GM19240 (cell line): ENCODE measurements at regions not wholly inside any gene's neighbourhood (a gene's known extent, or its start where the extent isn't known, plus 50 kb on each side); places are given as distances from the start of the nearest gene placed in this dataset.

ENCODE experiments used
- DNase-seq: peaks from one replicate; pipeline ENCODE4 v3.0.0; 2011; ENCODE audit warnings: low spot score; ENCODE audit not compliant: insufficient read length

GRCh38 chr1:221069178-221069903, 190.1 kb downstream of the HLX start:
- peak; percentile 19 for DNase-seq

- no peak for DNase-seq
These were observed 190.7 kb downstream of the HLX start for GRCh38 chr1:221069986-221070385.

- DNase-seq: no peak
These were observed 192.5 kb downstream of the HLX start for GRCh38 chr1:221071777-221072176.

- no peak for DNase-seq
These were observed 193.0 kb downstream of the HLX start for GRCh38 chr1:221072214-221072613.

- no peak for DNase-seq
These were observed 195.1 kb downstream of the HLX start for GRCh38 chr1:221074332-221074731.

GRCh38 chr1:221075911-221076310, 196.7 kb downstream of the HLX start:
- DNase-seq: no peak

- DNase-seq: no peak
These were observed 197.2 kb downstream of the HLX start for GRCh38 chr1:221076391-221076811.

- DNase-seq: no peak
These were observed 199.2 kb downstream of the HLX start for GRCh38 chr1:221078260-221078965.

- no peak for DNase-seq
These were observed 204.7 kb downstream of the HLX start for GRCh38 chr1:221083902-221084301.

- no peak for DNase-seq
These were observed 205.4 kb downstream of the HLX start for GRCh38 chr1:221084681-221085080.

GRCh38 chr1:221085701-221086375, 206.6 kb downstream of the HLX start:
- DNase-seq: no peak

GRCh38 chr1:221087919-221088318, 208.7 kb downstream of the HLX start:
- no peak for DNase-seq

- DNase-seq: no peak
These were observed 210.0 kb downstream of the HLX start for GRCh38 chr1:221089273-221089672.

GRCh38 chr1:221089803-221090202, 210.6 kb downstream of the HLX start:
- DNase-seq: no peak

- DNase-seq: no peak
These were observed 214.9 kb downstream of the HLX start for GRCh38 chr1:221093903-221094791.

- DNase-seq: no peak
These were observed 218.4 kb downstream of the HLX start for GRCh38 chr1:221097479-221098281.

- DNase-seq: no peak
These were observed 219.5 kb downstream of the HLX start for GRCh38 chr1:221098471-221099405.

- no peak for DNase-seq
These were observed 220.7 kb downstream of the HLX start for GRCh38 chr1:221099747-221100595.

GRCh38 chr1:221100611-221101010, 221.4 kb downstream of the HLX start:
- no peak for DNase-seq
